Memory B cell (primary cell): ENCODE measurements at regions not wholly inside any gene's neighbourhood (a gene's known extent, or its start where the extent isn't known, plus 50 kb on each side); places are given as distances from the start of the nearest gene placed in this dataset.

ENCODE experiments used
- ATAC-seq: fragments of 150-1000 bp; cut with Tn5 transposase; 2 replicates; pipeline ENCODE4 v1.10.0; 2021; ENCODE audit warnings: low read depth, mild to moderate bottlenecking, moderate library complexity
- DNase-seq, 2 donors: peaks; one replicate each; pipeline ENCODE4 v3.0.0; 2022; ENCODE audit warnings: low spot score in 2 of 2
- H3K27ac Mint-ChIP-seq: one replicate; pipeline ENCODE4 v1.8.0; 2022; ENCODE audit warnings: mild to moderate bottlenecking, moderate library complexity, mixed read lengths
- H3K27me3 Mint-ChIP-seq: one replicate; pipeline ENCODE4 v1.8.0; 2022; ENCODE audit warnings: mixed read lengths
- H3K36me3 Mint-ChIP-seq: one replicate; pipeline ENCODE4 v1.8.0; 2022; ENCODE audit warnings: mild to moderate bottlenecking, mixed read lengths
- H3K4me1 Mint-ChIP-seq: one replicate; pipeline ENCODE4 v1.8.0; 2022; ENCODE audit warnings: mixed read lengths
- H3K4me3 Mint-ChIP-seq: one replicate; pipeline ENCODE4 v1.8.0; 2022; ENCODE audit warnings: mild to moderate bottlenecking, moderate library complexity, mixed read lengths
- H3K9me3 Mint-ChIP-seq: one replicate; pipeline ENCODE4 v1.8.0; 2022; ENCODE audit warnings: mixed read lengths

- no peaks in the 10 kb centered on the region for H3K9me3 Mint-ChIP-seq
- H3K27me3 Mint-ChIP-seq, result peaks cover 7% of the 10 kb centered on the region
- ATAC-seq (no peak), DNase-seq (no peak)
- H3K36me3 Mint-ChIP-seq, result no peaks in the 10 kb centered on the region
- H3K4me3 Mint-ChIP-seq, result no peak overlapping the region
- no peak overlapping the region for H3K27ac Mint-ChIP-seq
- H3K4me1 Mint-ChIP-seq, result no peaks in the 10 kb centered on the region
Measured at GRCh38 chr7:21141476-21141875, 286.4 kb upstream of the SP4 start.

- no peaks in the 10 kb centered on the region for H3K4me1 Mint-ChIP-seq
- ATAC-seq (no peak), DNase-seq (no peak)
- no peak overlapping the region for H3K27ac Mint-ChIP-seq
- H3K27me3 Mint-ChIP-seq, result peaks cover 7% of the 10 kb centered on the region
- no peak overlapping the region for H3K4me3 Mint-ChIP-seq
- no peaks in the 10 kb centered on the region for H3K9me3 Mint-ChIP-seq
- no peaks in the 10 kb centered on the region for H3K36me3 Mint-ChIP-seq
Measured at GRCh38 chr7:21142081-21142480, 285.8 kb upstream of the SP4 start.

- no peak for DNase-seq
Measured at GRCh38 chr7:21146642-21147423, 281.1 kb upstream of the SP4 start.

GRCh38 chr7:21149809-21150208, 278.1 kb upstream of the SP4 start:
- ATAC-seq, result no peak
- no peak overlapping the region for H3K27ac Mint-ChIP-seq
- H3K9me3 Mint-ChIP-seq, result no peaks in the 10 kb centered on the region
- no peak for DNase-seq
- H3K36me3 Mint-ChIP-seq, result no peaks in the 10 kb centered on the region
- no peak overlapping the region for H3K4me3 Mint-ChIP-seq
- H3K27me3 Mint-ChIP-seq, result peaks cover 10% of the 10 kb centered on the region
- no peaks in the 10 kb centered on the region for H3K4me1 Mint-ChIP-seq

More at GRCh38 chr7:21146642-21147423, 281.1 kb upstream of the SP4 start:
- H3K9me3 Mint-ChIP-seq, result no peaks in the 10 kb centered on the region
- H3K27ac Mint-ChIP-seq, result no peak overlapping the region
- peaks cover 10% of the 10 kb centered on the region for H3K27me3 Mint-ChIP-seq
- ATAC-seq, result no peak
- no peak overlapping the region for H3K4me3 Mint-ChIP-seq
- H3K36me3 Mint-ChIP-seq, result no peaks in the 10 kb centered on the region
- no peaks in the 10 kb centered on the region for H3K4me1 Mint-ChIP-seq

- H3K36me3 Mint-ChIP-seq, result no peaks in the 10 kb centered on the region
- no peaks in the 10 kb centered on the region for H3K9me3 Mint-ChIP-seq
- DNase-seq, result no peak
- ATAC-seq, result no peak
- H3K4me3 Mint-ChIP-seq, result no peak overlapping the region
- no peaks in the 10 kb centered on the region for H3K4me1 Mint-ChIP-seq
- H3K27ac Mint-ChIP-seq, result no peak overlapping the region
- peaks cover under 1% of the 10 kb centered on the region for H3K27me3 Mint-ChIP-seq
Measured at GRCh38 chr7:21154614-21155013, 273.3 kb upstream of the SP4 start.

GRCh38 chr7:21159506-21159905, 268.4 kb upstream of the SP4 start:
- DNase-seq, result no peak
- peaks cover under 1% of the 10 kb centered on the region for H3K9me3 Mint-ChIP-seq
- H3K27ac Mint-ChIP-seq, result no peak overlapping the region
- ATAC-seq, result no peak
- H3K4me3 Mint-ChIP-seq, result no peak overlapping the region
- H3K27me3 Mint-ChIP-seq, result peaks cover under 1% of the 10 kb centered on the region
- no peaks in the 10 kb centered on the region for H3K4me1 Mint-ChIP-seq
- H3K36me3 Mint-ChIP-seq, result no peaks in the 10 kb centered on the region

GRCh38 chr7:21160401-21160800, 267.5 kb upstream of the SP4 start:
- Mint-ChIP-seq H3K27me3 (peaks cover 8% of the 10 kb centered on the region), H3K27ac (no peak overlapping the region), H3K9me3 (peaks cover 2% of the 10 kb centered on the region), H3K4me3 (no peak overlapping the region), H3K4me1 (no peaks in the 10 kb centered on the region), H3K36me3 (peaks cover 1% of the 10 kb centered on the region)
- ATAC-seq, result no peak
- DNase-seq, result no peak

- peaks cover 3% of the 10 kb centered on the region for H3K4me1 Mint-ChIP-seq
- H3K27me3 Mint-ChIP-seq, result peaks cover 20% of the 10 kb centered on the region
- DNase-seq (no peak), ATAC-seq (no peak)
- H3K4me3 Mint-ChIP-seq, result no peak overlapping the region
- peaks cover 2% of the 10 kb centered on the region for H3K9me3 Mint-ChIP-seq
- no peak overlapping the region for H3K27ac Mint-ChIP-seq
- peaks cover 1% of the 10 kb centered on the region for H3K36me3 Mint-ChIP-seq
Measured at GRCh38 chr7:21167942-21168341, 259.9 kb upstream of the SP4 start.

GRCh38 chr7:21169667-21170580, 258.0 kb upstream of the SP4 start:
- no peak for ATAC-seq
- H3K4me3 Mint-ChIP-seq, result no peak overlapping the region
- H3K36me3 Mint-ChIP-seq, result no peaks in the 10 kb centered on the region
- DNase-seq, result no peak
- H3K27me3 Mint-ChIP-seq, result peaks cover 18% of the 10 kb centered on the region
- peaks cover 3% of the 10 kb centered on the region for H3K4me1 Mint-ChIP-seq
- no peak overlapping the region for H3K27ac Mint-ChIP-seq
- peaks cover 1% of the 10 kb centered on the region for H3K9me3 Mint-ChIP-seq

GRCh38 chr7:21172800-21173199, 255.1 kb upstream of the SP4 start:
- Mint-ChIP-seq H3K4me1 (peaks cover 3% of the 10 kb centered on the region), H3K27ac (no peak overlapping the region), H3K27me3 (peaks cover 14% of the 10 kb centered on the region), H3K36me3 (no peaks in the 10 kb centered on the region), H3K4me3 (no peak overlapping the region), H3K9me3 (peaks cover 1% of the 10 kb centered on the region)
- DNase-seq (no peak), ATAC-seq (no peak)

GRCh38 chr7:21173436-21173835, 254.4 kb upstream of the SP4 start:
- ATAC-seq (no peak), DNase-seq (no peak)
- Mint-ChIP-seq H3K27ac (no peak overlapping the region), H3K36me3 (no peaks in the 10 kb centered on the region), H3K27me3 (peaks cover 11% of the 10 kb centered on the region), H3K9me3 (peaks cover 1% of the 10 kb centered on the region), H3K4me1 (peaks cover 3% of the 10 kb centered on the region), H3K4me3 (no peak overlapping the region)

GRCh38 chr7:21175714-21176113, 252.2 kb upstream of the SP4 start:
- H3K9me3 Mint-ChIP-seq, result peaks cover 1% of the 10 kb centered on the region
- peaks cover 7% of the 10 kb centered on the region for H3K27me3 Mint-ChIP-seq
- H3K36me3 Mint-ChIP-seq, result no peaks in the 10 kb centered on the region
- no peak for ATAC-seq
- no peaks in the 10 kb centered on the region for H3K4me1 Mint-ChIP-seq
- no peak overlapping the region for H3K4me3 Mint-ChIP-seq
- DNase-seq, result no peak
- H3K27ac Mint-ChIP-seq, result no peak overlapping the region

- Mint-ChIP-seq H3K4me3 (no peak overlapping the region), H3K36me3 (no peaks in the 10 kb centered on the region), H3K9me3 (no peaks in the 10 kb centered on the region), H3K4me1 (no peaks in the 10 kb centered on the region), H3K27me3 (peaks cover 5% of the 10 kb centered on the region), H3K27ac (no peak overlapping the region)
- ATAC-seq, result no peak
- no peak for DNase-seq
Measured at GRCh38 chr7:21184942-21185652, 242.8 kb upstream of the SP4 start.
